Mammary epithelial cell (primary cell): ENCODE measurements at regions not wholly inside any gene's neighbourhood (a gene's known extent, or its start where the extent isn't known, plus 50 kb on each side); places are given as distances from the start of the nearest gene placed in this dataset.

Experiments
- EZH2 ChIP-seq: IDR thresholded peaks from 2 replicates; pipeline ENCODE4 v1.6.1; 2012; ENCODE audit warnings: low read length, inconsistent platforms, borderline replicate concordance
- TF ChIP-seq, protein P1 (sequence below), 2 donors: IDR thresholded peaks in 1 of 2; conservative IDR thresholded peaks in 1 of 2; 2 replicates each; pipeline ENCODE4 v1.5.1; 2011 to 2012; ENCODE audit warnings: inconsistent platforms in 2 of 2, low read length in 2 of 2, mild to moderate bottlenecking in 2 of 2, control low read depth in 1 of 2, low read depth in 1 of 2; ENCODE audit not compliant: insufficient read depth in 1 of 2; ENCODE audit errors: extremely low read depth in 1 of 2

DNA sequence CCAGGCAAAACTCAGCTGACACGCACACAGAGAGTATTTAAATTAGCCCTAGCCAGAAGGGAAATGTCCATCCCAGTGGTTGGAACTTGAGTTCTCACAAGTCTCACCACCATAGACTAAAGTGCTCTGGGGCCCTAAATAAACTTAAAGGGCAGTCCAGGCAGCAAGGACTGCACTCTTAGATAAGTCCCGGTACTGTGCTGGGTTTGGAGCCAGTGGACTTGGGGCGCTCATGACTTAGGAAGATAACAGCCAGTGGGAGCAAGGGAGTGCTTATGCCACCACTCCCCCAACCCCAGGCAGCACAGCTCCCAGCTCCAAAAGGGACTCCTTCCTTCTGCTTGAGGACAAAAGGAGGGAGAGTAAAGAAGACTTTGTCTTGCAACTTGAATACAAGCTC is 319.5 kb upstream of the GPR149 start:
- TF ChIP-seq, protein P1, sequence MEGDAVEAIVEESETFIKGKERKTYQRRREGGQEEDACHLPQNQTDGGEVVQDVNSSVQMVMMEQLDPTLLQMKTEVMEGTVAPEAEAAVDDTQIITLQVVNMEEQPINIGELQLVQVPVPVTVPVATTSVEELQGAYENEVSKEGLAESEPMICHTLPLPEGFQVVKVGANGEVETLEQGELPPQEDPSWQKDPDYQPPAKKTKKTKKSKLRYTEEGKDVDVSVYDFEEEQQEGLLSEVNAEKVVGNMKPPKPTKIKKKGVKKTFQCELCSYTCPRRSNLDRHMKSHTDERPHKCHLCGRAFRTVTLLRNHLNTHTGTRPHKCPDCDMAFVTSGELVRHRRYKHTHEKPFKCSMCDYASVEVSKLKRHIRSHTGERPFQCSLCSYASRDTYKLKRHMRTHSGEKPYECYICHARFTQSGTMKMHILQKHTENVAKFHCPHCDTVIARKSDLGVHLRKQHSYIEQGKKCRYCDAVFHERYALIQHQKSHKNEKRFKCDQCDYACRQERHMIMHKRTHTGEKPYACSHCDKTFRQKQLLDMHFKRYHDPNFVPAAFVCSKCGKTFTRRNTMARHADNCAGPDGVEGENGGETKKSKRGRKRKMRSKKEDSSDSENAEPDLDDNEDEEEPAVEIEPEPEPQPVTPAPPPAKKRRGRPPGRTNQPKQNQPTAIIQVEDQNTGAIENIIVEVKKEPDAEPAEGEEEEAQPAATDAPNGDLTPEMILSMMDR (conservative IDR thresholded peaks at IDR 0.05 in 1 of 2, IDR thresholded peaks at IDR 0.05 in 1 of 2; ENCODE audit: extremely low read depth in 1 of 2, insufficient read depth in 1 of 2, low read depth in 1 of 2, low read length in 2 of 2), result no peak
- no peak for TF ChIP-seq EZH2
